ENCODE measurements at regions not wholly inside any gene's neighbourhood (a gene's known extent, or its start where the extent isn't known, plus 50 kb on each side); places are given as distances from the start of the nearest gene placed in this dataset.

- no peak for TF ChIP-seq CTCF (IDR thresholded peaks at IDR 0.05)
- TF ChIP-seq POLR2A (IDR thresholded peaks at IDR 0.05), result no peak
Observed at GRCh38 chr4:28636971-28637370, 1776.3 kb downstream of the STIM2 start.
